Activated CD8-positive, alpha-beta T cell treated with anti-CD3 and anti-CD28 coated beads for 36 hours (primary cell): ENCODE measurements at regions not wholly inside any gene's neighbourhood (a gene's known extent, or its start where the extent isn't known, plus 50 kb on each side); places are given as distances from the start of the nearest gene placed in this dataset.

Source experiments
- ATAC-seq: fragments of 200-7000 bp; cut with Tn5 transposase; one replicate; pipeline ENCODE4 v1.10.0; 2021; ENCODE audit warnings: mild to moderate bottlenecking, moderate library complexity
- CTCF ChIA-PET: fragments of 350-600 bp; sonication (Branson Sonifier 250); formaldehyde crosslinking; loops from one replicate; lab custom pipeline; 2021; ENCODE audit warnings: antibody characterized with exemption; lab: Charles Lee
- POLR2A ChIA-PET: fragments of 350-600 bp; sonication (Branson Sonifier 250); formaldehyde crosslinking; loops from one replicate; lab custom pipeline; 2021; ENCODE audit warnings: antibody characterized with exemption; lab: Charles Lee
- DNase-seq: peaks from one replicate; pipeline ENCODE4 v3.0.0-alpha.2; 2020
- H3K27ac Mint-ChIP-seq: one replicate; pipeline ENCODE4 v1.8.0; 2021; ENCODE audit warnings: mild to moderate bottlenecking, mixed read lengths
- H3K27me3 Mint-ChIP-seq: one replicate; pipeline ENCODE4 v1.8.0; 2021; ENCODE audit warnings: mixed read lengths
- H3K36me3 Mint-ChIP-seq: one replicate; pipeline ENCODE4 v1.8.0; 2021; ENCODE audit warnings: low read depth, mixed read lengths
- H3K4me1 Mint-ChIP-seq: one replicate; pipeline ENCODE4 v1.8.0; 2021; ENCODE audit warnings: low read depth, mixed read lengths
- H3K4me3 Mint-ChIP-seq: one replicate; pipeline ENCODE4 v1.8.0; 2021; ENCODE audit warnings: mild to moderate bottlenecking, moderate library complexity, mixed read lengths
- H3K9me3 Mint-ChIP-seq: one replicate; pipeline ENCODE4 v1.8.0; 2021; ENCODE audit warnings: mixed read lengths
- intact Hi-C: fragments of 100-400 bp; cut with micrococcal nuclease; formaldehyde crosslinking; loops from one replicate; pipeline ENCODE4 v1.10.0; 2022
- TF ChIP-seq, protein P1 (sequence below): fragments of 200-600 bp; IDR thresholded peaks from one replicate; pipeline ENCODE4 v1.8.0; 2022; ENCODE audit warnings: antibody characterized with exemption, mild to moderate bottlenecking

DNA sequence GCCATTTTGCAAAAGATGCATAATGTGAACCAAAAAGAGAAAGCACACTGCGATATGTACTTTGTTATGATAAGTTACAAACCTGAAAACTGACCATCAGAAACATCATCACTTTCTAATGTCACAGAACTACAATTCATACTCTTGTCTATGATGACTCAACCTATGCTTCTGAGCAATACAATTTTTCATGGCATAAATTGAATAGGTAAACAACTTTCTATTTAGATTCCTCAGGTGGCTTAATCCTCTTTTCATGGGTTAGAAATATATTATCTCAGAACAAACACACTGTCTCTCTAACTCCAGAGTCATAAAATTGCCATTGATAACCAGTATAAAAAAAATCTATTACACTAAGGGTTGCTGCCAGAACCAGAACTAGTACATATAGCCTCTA is 1715.0 kb upstream of the FLRT2 start:
- intact Hi-C loops, result no loop called here
- CTCF ChIA-PET, result no interaction called here
- Mint-ChIP-seq H3K9me3 (peaks cover 11% of the 10 kb centered on the region), H3K27ac (no peak overlapping the region), H3K27me3 (no peaks in the 10 kb centered on the region), H3K4me3 (no peak overlapping the region), H3K4me1 (no peaks in the 10 kb centered on the region), H3K36me3 (no peaks in the 10 kb centered on the region)
- TF ChIP-seq, protein P1, sequence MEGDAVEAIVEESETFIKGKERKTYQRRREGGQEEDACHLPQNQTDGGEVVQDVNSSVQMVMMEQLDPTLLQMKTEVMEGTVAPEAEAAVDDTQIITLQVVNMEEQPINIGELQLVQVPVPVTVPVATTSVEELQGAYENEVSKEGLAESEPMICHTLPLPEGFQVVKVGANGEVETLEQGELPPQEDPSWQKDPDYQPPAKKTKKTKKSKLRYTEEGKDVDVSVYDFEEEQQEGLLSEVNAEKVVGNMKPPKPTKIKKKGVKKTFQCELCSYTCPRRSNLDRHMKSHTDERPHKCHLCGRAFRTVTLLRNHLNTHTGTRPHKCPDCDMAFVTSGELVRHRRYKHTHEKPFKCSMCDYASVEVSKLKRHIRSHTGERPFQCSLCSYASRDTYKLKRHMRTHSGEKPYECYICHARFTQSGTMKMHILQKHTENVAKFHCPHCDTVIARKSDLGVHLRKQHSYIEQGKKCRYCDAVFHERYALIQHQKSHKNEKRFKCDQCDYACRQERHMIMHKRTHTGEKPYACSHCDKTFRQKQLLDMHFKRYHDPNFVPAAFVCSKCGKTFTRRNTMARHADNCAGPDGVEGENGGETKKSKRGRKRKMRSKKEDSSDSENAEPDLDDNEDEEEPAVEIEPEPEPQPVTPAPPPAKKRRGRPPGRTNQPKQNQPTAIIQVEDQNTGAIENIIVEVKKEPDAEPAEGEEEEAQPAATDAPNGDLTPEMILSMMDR, result no peak
- DNase-seq, result no peak
- POLR2A ChIA-PET, result no interaction called here
- no peak for ATAC-seq

DNA sequence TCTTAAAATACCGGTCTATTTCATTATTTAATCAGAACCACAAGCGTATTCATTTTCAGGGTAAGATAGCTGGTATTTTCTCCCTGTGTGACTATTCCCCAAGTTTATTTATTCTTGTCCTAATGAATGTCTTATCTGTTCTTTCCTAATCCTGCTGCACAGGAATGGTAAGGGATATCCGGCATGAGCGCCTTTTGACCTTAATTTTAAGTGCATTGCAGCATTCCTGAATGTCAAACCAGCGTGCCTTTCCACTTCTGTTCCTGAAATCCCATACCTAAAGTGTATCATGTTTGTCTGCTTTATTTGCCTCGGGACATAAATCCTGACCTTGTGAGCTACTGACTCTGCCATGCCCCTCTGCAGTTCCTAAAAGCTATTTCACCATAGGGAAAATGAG is 1713.2 kb upstream of the FLRT2 start:
- TF ChIP-seq, protein P1, result no peak
- intact Hi-C loops, result no loop called here
- H3K4me1 Mint-ChIP-seq, result no peaks in the 10 kb centered on the region
- DNase-seq (no peak), ATAC-seq (no peak)
- ChIA-PET POLR2A (no interaction called here), CTCF (no interaction called here)
- peaks cover 8% of the 10 kb centered on the region for H3K9me3 Mint-ChIP-seq
- no peak overlapping the region for H3K27ac Mint-ChIP-seq
- H3K27me3 Mint-ChIP-seq, result no peaks in the 10 kb centered on the region
- no peak overlapping the region for H3K4me3 Mint-ChIP-seq
- H3K36me3 Mint-ChIP-seq, result no peaks in the 10 kb centered on the region

GRCh38 chr14:83825843-83826242 is 1704.1 kb upstream of the FLRT2 start:
- no peaks in the 10 kb centered on the region for H3K27me3 Mint-ChIP-seq
- no peaks in the 10 kb centered on the region for H3K4me1 Mint-ChIP-seq
- H3K9me3 Mint-ChIP-seq, result peaks cover 16% of the 10 kb centered on the region
- intact Hi-C loops, result no loop called here
- no peaks in the 10 kb centered on the region for H3K36me3 Mint-ChIP-seq
- ChIA-PET POLR2A (no interaction called here), CTCF (no interaction called here)
- DNase-seq (no peak), ATAC-seq (no peak)
- no peak overlapping the region for H3K27ac Mint-ChIP-seq
- TF ChIP-seq, protein P1, result no peak
- H3K4me3 Mint-ChIP-seq, result no peak overlapping the region

- no peak for ATAC-seq
- CTCF ChIA-PET, result no interaction called here
- Mint-ChIP-seq H3K4me1 (no peaks in the 10 kb centered on the region), H3K9me3 (peaks cover 14% of the 10 kb centered on the region), H3K27ac (no peak overlapping the region), H3K4me3 (no peak overlapping the region), H3K27me3 (no peaks in the 10 kb centered on the region), H3K36me3 (no peaks in the 10 kb centered on the region)
- intact Hi-C loops, result no loop called here
- no peak for DNase-seq
- TF ChIP-seq, protein P1, result no peak
- POLR2A ChIA-PET, result no interaction called here
Observed at GRCh38 chr14:83826838-83827237, 1703.1 kb upstream of the FLRT2 start.

- TF ChIP-seq, protein P1, result no peak
- DNase-seq, result no peak
- no peak overlapping the region for H3K4me3 Mint-ChIP-seq
- no peak overlapping the region for H3K27ac Mint-ChIP-seq
- no peaks in the 10 kb centered on the region for H3K36me3 Mint-ChIP-seq
- intact Hi-C loops, result no loop called here
- peaks cover 14% of the 10 kb centered on the region for H3K9me3 Mint-ChIP-seq
- H3K4me1 Mint-ChIP-seq, result no peaks in the 10 kb centered on the region
- CTCF ChIA-PET, result no interaction called here
- no peak for ATAC-seq
- no peaks in the 10 kb centered on the region for H3K27me3 Mint-ChIP-seq
- POLR2A ChIA-PET, result no interaction called here
Observed at GRCh38 chr14:83827383-83827782, 1702.6 kb upstream of the FLRT2 start.
